ENCODE measurements at regions not wholly inside any gene's neighbourhood (a gene's known extent, or its start where the extent isn't known, plus 50 kb on each side); places are given as distances from the start of the nearest gene placed in this dataset.

- H3K27me3 ChIP-seq (ENCODE audit: insufficient read depth, low read depth, severe bottlenecking): no peaks in the 10 kb centered on the region
- TF ChIP-seq, protein P1, sequence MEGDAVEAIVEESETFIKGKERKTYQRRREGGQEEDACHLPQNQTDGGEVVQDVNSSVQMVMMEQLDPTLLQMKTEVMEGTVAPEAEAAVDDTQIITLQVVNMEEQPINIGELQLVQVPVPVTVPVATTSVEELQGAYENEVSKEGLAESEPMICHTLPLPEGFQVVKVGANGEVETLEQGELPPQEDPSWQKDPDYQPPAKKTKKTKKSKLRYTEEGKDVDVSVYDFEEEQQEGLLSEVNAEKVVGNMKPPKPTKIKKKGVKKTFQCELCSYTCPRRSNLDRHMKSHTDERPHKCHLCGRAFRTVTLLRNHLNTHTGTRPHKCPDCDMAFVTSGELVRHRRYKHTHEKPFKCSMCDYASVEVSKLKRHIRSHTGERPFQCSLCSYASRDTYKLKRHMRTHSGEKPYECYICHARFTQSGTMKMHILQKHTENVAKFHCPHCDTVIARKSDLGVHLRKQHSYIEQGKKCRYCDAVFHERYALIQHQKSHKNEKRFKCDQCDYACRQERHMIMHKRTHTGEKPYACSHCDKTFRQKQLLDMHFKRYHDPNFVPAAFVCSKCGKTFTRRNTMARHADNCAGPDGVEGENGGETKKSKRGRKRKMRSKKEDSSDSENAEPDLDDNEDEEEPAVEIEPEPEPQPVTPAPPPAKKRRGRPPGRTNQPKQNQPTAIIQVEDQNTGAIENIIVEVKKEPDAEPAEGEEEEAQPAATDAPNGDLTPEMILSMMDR (IDR thresholded peaks at IDR 0.05; ENCODE audit: low read depth, low read length): no peak
- no peak overlapping the region for H3K27ac ChIP-seq
- no peak overlapping the region for H3K4me3 ChIP-seq (ENCODE audit: low read depth, low read length)
- no peaks in the 10 kb centered on the region for H3K36me3 ChIP-seq
- H3K9me3 ChIP-seq (ENCODE audit: severe bottlenecking): no peaks in the 10 kb centered on the region
- DNase-seq: no peak
Observed at GRCh38 chr1:184919892-184920291, 54.4 kb downstream of the NIBAN1 start.

GRCh38 chr1:184915463-184916090 is 58.7 kb downstream of the NIBAN1 start:
- no peaks in the 10 kb centered on the region for H3K9me3 ChIP-seq (ENCODE audit: severe bottlenecking)
- H3K27me3 ChIP-seq (ENCODE audit: insufficient read depth, low read depth, severe bottlenecking): no peaks in the 10 kb centered on the region
- H3K27ac ChIP-seq: no peak overlapping the region
- no peaks in the 10 kb centered on the region for H3K36me3 ChIP-seq
- H3K4me3 ChIP-seq (ENCODE audit: low read depth, low read length): no peak overlapping the region
- TF ChIP-seq, protein P1 (IDR thresholded peaks at IDR 0.05; ENCODE audit: low read depth, low read length): no peak
- no peak for DNase-seq

GRCh38 chr1:184914149-184914548 is 60.2 kb downstream of the NIBAN1 start:
- H3K9me3 ChIP-seq (ENCODE audit: severe bottlenecking): no peaks in the 10 kb centered on the region
- H3K27ac ChIP-seq: no peak overlapping the region
- H3K4me3 ChIP-seq (ENCODE audit: low read depth, low read length): no peak overlapping the region
- TF ChIP-seq, protein P1 (IDR thresholded peaks at IDR 0.05; ENCODE audit: low read depth, low read length): no peak
- H3K27me3 ChIP-seq (ENCODE audit: insufficient read depth, low read depth, severe bottlenecking): no peaks in the 10 kb centered on the region
- no peaks in the 10 kb centered on the region for H3K36me3 ChIP-seq
- DNase-seq: no peak

DNA sequence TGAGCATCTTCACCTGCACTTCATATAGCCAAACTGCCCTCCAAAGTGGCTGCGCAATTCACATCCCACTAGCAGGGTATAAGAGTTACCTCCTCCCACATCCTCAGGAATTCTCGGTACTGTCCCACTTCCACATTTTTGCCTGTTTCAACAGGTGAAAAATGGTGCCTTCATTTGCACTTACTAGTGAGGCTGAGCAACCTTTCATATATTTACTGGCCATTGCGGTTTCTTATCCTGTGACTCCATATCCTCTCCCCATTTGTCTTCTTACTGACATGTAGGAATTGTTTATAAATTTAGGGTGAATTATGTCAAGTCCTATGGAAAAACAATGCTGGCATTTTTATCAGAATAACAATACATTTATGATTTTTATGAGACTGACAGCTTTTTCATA is 61.9 kb downstream of the NIBAN1 start:
- Histone ChIP-seq H3K9me3 (ENCODE audit: severe bottlenecking) (no peaks in the 10 kb centered on the region), H3K4me3 (ENCODE audit: low read depth, low read length) (no peak overlapping the region), H3K27me3 (ENCODE audit: insufficient read depth, low read depth, severe bottlenecking) (no peaks in the 10 kb centered on the region), H3K36me3 (no peaks in the 10 kb centered on the region), H3K27ac (no peak overlapping the region)
- TF ChIP-seq, protein P1 (IDR thresholded peaks at IDR 0.05; ENCODE audit: low read depth, low read length): no peak
- DNase-seq: no peak

GRCh38 chr1:184911830-184912229 is 62.5 kb downstream of the NIBAN1 start:
- DNase-seq: no peak
- Histone ChIP-seq H3K36me3 (no peaks in the 10 kb centered on the region), H3K9me3 (ENCODE audit: severe bottlenecking) (no peaks in the 10 kb centered on the region), H3K4me3 (ENCODE audit: low read depth, low read length) (no peak overlapping the region), H3K27ac (no peak overlapping the region), H3K27me3 (ENCODE audit: insufficient read depth, low read depth, severe bottlenecking) (no peaks in the 10 kb centered on the region)
- TF ChIP-seq, protein P1 (IDR thresholded peaks at IDR 0.05; ENCODE audit: low read depth, low read length): no peak

Data from WERI-Rb-1 (cell line).